ENCODE measurements at regions not wholly inside any gene's neighbourhood (a gene's known extent, or its start where the extent isn't known, plus 50 kb on each side); places are given as distances from the start of the nearest gene placed in this dataset.

DNA sequence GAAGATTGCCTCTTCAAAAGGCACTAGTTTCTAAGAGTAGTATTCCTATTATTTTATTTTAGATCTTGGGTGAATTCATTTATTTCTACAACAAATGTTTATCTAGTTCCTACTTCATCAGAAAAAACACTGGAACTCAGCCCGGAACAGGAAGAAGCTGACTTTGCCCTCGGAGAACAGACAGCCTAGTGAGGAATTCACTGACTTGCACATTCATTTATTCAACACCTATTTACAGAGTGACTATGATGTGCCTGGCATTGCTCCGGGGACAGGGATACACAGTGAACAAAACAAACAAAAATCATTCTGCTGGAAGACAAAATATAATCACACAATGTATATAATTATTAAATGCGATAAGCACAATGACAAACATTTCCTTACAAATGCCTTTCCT lies 54.4 kb upstream of the SDK1 start:
- TF ChIP-seq, protein P1, sequence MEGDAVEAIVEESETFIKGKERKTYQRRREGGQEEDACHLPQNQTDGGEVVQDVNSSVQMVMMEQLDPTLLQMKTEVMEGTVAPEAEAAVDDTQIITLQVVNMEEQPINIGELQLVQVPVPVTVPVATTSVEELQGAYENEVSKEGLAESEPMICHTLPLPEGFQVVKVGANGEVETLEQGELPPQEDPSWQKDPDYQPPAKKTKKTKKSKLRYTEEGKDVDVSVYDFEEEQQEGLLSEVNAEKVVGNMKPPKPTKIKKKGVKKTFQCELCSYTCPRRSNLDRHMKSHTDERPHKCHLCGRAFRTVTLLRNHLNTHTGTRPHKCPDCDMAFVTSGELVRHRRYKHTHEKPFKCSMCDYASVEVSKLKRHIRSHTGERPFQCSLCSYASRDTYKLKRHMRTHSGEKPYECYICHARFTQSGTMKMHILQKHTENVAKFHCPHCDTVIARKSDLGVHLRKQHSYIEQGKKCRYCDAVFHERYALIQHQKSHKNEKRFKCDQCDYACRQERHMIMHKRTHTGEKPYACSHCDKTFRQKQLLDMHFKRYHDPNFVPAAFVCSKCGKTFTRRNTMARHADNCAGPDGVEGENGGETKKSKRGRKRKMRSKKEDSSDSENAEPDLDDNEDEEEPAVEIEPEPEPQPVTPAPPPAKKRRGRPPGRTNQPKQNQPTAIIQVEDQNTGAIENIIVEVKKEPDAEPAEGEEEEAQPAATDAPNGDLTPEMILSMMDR (IDR thresholded peaks at IDR 0.05): no peak
- no peak for TF ChIP-seq POLR2A (IDR thresholded peaks at IDR 0.05)
- TF ChIP-seq EP300 (IDR thresholded peaks at IDR 0.05): no peak
